ENCODE measurements at regions not wholly inside any gene's neighbourhood (a gene's known extent, or its start where the extent isn't known, plus 50 kb on each side); places are given as distances from the start of the nearest gene placed in this dataset.
"Not testable (repeated sequence)": the region's sequence is repeated elsewhere in the genome, so short reads cannot be mapped to it uniquely, and the experiment has no call there.

DNA sequence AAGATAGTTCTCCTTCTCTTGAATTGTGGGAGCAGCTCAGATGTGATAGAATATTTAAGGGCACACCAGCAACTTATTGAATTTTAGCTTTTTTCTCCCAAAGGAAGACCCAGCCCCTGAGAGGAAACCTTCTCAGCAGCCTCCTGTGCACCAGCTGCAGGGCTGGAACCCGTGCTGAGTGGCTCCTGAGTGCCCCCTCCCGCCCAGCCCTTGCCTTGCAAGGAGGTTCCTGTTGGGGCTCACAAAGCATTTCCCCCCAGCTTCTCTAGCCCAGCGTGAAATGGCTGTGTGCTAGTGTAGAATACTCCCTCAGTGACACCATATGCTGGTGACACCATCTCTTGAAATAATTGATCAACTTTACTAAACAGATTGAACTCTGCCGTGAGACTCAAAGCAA, 1180.1 kb downstream of the TMEM121 start:
- not testable (repeated sequence) for FAIRE-seq

DNA sequence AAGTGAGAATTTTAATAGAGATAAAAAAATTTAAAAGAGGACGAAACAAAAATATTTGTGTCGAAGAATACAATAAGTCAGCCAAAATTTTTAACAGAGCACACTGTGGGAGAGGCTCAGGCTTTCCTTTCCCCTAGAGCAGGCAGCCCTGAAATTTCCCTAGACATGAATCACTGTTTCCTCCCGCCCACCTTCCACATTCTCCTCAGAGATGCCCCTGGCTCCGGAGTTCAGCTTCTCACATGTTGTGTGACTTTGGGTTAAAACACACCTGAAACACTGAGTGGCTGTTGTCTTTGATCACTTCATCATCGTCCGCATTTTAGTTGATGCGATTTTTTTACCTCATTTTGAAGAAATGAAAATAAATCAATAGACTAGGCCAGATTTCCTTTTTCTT, 1183.8 kb downstream of the TMEM121 start:
- not testable (repeated sequence) for FAIRE-seq

DNA sequence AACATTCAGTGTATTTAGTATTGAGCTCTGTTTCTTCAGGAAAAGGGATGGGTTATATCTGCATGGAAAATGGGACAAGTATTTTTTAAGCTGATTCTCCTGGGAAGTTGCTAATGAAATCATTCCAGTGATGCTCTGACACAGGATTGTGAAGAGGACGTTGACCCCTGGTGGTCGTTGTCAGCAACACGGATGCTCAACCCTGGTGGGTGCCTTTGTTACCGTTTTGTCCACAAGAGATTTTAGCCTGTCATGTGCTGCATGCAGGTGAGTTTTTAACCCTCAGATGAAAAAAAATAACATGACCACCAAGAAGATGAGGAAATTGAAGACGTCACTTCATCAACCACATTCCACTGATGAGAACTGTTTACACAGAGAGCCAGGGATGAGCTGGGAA, 1186.1 kb downstream of the TMEM121 start:
- not testable (repeated sequence) for FAIRE-seq

DNA sequence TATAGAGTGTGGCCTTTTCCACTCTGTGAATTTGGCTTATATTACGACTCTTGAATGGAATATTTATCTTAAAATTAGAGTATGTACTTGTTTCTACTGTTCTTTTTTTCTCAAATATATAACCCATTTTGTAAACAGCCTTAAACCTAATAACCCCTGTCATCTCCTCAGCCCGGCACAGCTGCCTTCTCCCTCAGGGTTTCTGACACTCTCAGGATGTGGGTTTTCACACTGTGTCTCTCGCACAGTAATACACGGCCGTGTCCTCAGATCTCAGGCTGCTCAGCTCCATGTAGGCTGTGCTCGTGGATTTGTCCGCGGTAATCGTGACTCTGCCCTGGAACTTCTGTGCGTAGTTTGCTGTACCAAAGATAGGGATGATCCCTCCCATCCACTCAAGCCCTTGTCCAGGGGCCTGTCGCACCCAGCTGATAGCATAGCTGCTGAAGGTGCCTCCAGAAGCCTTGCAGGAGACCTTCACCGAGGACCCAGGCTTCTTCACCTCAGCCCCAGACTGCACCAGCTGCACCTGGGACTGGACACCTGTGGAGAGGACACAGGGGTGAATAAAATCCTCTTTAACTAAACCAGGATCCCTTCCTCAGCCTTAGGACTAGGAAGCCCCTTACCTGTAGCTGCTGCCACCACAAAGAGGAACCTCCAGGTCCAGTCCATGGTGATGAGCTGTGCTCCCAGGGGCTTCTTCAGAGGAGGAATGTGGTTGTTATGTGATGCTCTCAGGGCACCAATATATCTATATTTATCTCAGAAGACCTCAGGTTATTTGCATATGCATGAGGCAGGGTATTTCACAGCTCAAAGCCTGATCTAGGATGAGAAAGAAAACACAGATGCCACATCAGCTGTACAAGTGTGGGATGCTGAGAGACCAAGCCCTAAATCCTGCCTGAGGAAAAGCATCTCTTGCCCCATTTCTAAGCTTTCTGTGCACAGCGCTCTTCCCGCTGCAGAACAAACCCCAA, 1188.4 kb downstream of the TMEM121 start:
- not testable (repeated sequence) for FAIRE-seq

DNA sequence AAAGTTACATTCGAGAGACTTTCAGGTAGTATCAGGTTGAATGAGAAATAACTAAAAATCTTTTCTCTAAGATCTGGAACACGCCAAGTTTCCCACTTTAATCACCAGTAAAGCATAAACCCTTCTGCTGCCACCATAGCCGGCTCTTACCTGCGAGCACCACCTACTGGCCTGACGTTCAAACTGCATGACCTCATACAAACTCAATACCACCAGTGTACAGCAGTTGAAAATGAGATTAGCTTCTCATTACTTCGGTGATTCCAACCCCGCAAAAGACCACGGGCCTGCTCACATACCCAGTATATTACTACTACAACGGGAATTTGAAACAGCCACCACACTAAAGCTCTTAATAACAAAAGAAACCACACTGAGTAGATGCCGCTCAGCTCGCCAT, 1191.2 kb downstream of the TMEM121 start:
- FAIRE-seq = peak; percentile 90

DNA sequence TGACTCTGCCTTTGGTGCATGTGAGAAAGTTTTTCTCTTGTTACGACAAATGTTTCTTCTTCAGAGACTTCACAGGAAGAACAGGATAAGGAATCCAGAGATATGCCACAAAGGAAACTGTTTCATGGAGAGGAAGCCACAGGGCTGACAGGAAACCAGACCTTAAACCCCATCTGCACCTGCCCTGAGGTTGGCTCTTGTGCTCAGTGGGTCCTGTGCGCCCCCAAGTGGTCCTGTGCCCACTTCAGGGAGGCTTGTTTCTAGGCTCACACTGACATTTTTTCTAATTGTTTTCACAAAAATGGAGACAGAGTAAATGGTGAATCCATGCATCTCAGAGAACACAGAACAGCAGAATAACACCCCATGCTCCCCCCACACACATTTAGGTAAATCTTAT, 1193.5 kb downstream of the TMEM121 start:
- peak; percentile 31 for FAIRE-seq

DNA sequence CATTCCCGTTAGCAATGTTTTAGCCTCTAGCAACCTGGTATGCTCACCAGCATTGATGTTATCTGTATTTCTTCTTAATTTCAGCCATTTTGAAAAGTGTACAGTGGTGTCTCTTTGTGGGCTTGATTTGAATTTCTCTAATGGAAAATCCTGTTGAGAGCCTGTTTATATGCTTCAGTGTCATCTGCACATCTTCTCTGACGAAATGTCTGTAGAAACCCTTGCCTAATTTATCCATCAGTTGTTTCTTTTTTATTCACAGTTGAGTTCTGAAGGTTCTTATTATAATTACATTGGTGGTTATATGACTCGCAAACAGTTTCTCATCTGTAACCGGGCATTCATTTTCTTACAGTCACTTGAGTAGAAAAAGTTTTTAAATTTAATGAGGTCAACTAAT, 1195.5 kb downstream of the TMEM121 start:
- FAIRE-seq = peak; percentile 72

DNA sequence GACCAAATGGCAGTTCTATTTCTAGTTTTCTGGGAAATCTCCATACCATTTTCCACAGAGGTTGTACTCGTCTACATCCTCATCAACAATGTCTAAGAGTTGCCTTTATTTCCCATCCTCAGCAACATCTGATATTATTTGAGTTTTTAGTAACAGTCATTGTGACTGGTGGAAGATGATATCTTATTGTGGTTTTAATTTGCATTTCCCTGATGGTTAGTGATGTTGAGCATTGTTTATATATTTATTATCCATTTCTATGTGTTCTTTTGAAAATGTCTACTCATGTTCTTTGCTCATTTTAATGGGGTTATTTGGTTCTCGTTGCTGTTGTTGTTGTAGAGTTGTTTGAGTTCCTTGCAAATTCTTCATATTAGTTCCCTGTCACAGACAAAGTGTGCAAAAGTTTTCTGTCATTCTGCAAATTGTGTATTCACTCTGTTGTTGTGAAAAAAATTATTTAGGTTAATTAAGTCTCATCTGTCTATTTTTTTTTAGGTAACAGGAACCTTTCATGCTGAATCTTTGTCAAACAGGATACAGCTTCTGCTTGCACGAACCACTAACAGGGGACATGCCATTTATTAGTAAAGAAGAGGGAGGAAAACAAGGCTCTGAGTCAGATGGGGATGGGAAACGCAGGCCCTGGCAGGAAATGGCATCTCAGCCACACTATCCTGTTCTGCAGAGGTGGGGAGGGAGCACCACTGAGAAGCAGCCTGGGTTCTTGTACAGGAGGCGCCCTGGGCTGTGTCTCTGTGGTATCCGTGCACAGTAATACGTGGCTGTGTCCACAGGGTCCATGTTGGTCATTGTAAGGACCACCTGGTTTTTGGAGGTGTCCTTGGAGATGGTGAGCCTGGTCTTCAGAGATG, 1196.7 kb downstream of the TMEM121 start:
- FAIRE-seq = peak; percentile 66

DNA sequence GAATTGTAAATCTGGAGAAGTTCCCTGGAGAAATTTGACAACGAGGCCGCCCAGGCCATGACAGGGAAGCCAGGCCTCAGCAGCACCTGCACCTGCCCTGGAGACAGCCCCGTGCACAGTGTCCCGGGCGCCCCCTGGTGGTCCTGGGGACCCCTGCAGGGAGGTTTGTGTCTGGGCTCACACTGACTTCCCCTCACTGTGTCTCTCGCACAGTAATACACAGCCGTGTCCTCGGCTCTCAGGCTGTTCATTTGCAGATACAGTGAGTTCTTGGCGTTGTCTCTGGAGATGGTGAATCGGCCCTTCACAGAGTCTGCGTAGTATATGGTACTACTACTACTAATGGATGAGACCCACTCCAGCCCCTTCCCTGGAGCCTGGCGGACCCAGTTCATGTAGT, 1201.6 kb downstream of the TMEM121 start:
- FAIRE-seq = not testable (repeated sequence)

DNA sequence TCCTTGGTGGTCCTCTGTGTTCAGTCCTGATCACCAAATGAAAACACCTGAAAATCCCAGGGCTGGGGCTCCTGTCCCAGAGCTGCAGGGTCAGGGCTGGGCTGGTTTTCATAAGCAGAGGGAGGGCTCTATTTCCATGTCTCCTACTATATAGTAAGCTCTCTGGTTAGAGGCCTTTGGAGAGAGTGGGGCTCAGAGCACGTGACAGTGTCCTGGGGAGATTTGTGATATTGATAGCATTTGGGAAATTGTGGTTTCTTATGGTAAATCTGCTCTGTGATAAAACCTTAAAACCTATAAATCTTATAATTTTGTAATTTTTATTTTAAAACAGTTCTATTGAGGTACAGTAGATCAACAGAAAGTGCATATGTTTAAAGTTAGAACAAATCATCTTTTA, 1202.2 kb downstream of the TMEM121 start:
- FAIRE-seq = no peak

DNA sequence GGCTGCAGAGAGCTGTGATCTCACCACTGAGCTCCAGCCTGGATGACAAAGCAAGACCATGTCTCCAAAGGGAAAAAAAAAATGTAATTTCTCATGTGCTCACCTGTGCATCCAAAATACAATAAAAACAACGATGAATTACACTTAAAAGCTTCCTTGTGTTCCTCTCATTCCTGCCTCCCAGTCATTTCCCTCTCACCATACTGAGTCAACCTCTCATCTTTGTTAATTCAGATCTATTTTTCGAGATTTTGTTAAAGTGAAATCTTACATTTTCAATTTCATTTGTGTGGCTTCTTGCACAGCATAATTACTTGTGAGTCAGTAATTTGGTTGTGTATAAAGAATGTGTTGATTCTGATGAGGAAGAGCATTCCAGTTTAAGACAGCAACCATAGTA, 1203.2 kb downstream of the TMEM121 start:
- FAIRE-seq = no peak

DNA sequence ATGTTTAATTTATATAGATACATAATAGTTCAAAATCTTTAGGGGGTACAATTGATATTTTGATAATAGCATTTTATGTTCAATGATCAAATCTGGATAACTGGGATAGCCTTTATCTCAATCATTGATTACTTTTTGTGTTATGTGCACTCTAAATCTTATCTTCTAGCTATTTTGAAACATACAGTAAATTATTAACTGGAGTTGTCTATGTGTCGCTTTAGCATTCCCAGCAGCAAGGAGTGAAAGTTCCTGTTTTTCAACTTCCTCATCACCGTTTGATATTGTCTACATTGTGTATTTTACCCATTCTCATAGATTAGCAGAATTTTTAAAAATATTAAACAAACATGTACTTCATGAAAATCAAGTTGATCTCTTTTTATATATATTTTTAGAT, 1207.4 kb downstream of the TMEM121 start:
- FAIRE-seq = no peak

DNA sequence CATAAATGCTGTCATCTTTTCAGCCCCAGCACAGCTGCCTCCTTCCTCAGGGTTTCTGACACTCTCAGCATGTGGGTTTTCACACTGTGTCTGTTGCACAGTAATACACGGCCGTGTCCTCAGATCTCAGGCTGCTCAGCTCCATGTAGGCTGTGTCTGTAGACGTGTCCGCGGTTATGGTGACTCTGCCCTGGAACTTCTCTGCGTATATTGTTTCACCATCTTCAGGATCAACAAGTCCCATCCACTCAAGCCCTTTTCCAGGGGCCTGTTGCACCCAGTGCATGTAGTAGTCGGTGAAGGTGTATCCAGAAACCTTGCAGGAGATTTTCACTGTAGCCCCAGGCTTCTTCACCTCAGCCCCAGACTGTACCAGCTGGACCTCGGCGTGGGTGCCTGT, 1210.6 kb downstream of the TMEM121 start:
- FAIRE-seq = no peak

DNA sequence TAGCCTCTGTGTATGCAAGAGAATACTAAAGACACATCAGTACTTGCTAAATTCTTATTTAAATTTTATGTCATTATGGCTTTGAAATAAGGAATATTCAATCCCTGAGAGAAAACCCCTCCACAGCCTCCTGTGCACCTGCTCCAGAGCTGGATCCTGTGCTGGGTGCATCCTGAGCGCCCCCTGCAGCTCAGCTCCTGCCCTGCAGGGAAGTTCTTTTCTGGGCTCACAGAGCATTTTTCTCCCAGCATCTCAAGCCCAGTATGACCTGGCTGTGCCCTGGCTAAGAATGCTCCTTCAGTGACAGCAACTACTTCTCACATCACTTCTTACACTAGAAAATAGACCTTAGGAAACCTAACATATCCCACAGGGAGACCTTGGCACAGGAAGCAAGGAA, 1211.7 kb downstream of the TMEM121 start:
- no peak for FAIRE-seq

DNA sequence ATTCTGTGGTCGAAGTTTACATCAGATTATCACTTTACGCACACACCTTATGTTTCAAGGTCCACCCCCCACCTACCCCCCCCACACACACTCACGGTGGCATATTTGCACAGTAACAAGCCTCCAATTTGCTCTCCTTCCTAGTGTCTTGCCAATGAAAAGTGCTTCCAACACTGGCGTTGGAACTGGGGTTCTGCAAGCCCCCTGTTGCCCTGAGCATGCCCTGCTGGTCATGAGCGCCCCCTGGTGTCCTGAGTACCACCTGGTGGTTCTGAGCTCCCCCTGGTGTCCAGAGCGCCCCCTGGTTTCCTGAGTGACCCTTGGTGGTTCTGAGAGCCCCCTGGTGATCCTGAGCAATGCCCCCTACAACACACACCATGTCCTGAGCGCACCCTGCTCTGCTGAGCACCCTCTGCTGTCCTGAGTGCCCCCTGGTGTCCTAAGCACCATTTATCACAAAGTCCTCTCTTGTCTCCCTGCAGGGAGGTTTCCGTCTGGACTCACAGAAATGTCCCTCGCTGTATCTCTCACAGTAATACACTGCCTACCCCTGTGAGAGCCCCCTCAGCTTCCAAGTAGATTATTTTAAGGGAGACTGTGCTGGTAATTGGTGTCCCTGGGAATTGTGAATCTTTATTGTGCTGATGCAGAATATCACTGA, 1212.3 kb downstream of the TMEM121 start:
- not testable (repeated sequence) for FAIRE-seq

DNA sequence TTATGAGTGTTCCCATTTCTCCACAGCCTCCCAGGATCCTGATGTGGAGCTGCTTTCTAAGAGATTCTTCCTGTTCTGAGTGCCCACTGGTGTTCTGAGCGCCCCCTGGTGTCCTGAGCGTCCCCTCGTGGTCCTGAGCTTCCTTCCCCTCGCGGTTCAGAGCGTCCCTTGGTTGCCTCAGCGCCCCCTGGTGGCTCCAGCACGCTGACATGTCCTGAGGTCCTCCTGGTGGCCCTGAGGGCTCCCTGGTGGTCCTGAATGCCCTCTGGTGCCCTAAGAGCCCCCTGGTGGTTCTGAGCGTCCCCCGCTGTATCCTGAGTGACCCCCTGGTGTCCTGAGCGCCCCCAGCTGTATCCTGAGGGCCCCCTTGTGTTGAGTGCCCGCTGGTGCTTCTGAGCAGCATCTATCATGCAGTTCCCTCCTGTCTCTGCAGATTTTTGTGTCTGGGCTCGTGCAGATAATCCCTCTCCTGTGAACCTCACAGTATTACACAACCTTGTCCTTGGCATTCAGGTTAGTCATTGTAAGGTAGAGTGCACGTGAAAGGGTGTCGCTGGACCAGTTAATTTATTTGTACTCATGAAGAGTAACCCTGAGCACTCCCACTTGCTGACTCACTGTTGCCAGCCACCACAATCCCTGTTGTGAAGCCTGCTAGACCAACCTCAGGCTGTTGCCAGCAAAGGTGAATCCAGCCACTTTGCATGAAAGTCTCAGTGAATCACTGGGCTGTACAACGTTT, 1214.9 kb downstream of the TMEM121 start:
- FAIRE-seq = not testable (repeated sequence)

DNA sequence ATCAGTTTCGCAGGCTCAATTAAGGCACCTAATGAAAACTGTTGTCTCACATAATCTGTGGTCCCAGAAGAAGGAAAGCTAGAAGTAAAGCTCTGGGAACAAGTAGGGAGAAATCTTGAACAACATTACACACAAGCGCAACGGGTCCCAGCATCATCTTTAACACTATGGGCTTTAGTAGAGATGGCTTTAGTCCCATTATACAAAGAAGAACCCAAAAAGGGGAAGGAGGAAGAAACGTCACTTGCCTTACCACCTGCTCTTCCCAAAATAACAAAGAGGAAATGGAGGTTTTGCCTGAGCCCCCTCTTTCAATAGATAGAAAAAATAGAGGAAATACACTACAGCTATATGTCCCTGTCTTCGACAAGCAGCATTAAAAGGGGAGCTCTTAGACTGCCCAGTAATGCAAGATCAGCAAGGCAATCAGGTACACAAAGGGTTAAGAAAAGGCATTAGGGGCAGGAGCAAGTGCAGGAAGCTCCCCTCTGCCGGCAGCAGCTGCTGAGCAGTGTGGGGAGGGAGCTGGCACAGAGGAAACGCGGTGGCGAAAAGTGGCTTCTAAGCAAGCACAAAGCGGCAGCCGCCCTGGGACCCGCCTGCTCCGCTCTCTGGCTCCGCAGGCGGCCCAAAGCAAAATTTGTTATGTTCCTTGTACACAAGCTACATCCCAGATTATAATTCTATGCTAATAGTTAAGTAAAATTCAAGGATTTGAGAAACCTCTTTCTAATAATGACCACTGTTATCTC, 1218.8 kb downstream of the TMEM121 start:
- FAIRE-seq = not testable (repeated sequence)

DNA sequence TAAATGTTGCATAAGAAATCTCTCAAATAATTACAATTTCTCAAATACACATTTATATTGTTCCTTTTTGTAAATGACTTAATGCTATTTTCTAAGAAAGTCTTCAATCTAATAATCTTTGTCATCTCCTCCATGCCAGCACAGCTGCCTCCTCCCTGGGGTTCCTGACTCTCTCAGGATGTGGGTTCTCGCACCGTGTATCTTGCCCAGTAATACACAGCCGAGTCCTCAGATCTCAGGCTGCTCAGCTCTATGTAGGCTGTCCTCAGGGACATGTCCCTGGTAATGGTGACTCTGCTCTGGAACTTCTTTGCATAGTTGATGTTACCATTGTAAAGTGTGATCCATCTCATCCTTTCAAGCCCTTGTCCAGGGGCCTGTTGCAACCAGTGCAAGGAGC, 1223.7 kb downstream of the TMEM121 start:
- FAIRE-seq = not testable (repeated sequence)

DNA sequence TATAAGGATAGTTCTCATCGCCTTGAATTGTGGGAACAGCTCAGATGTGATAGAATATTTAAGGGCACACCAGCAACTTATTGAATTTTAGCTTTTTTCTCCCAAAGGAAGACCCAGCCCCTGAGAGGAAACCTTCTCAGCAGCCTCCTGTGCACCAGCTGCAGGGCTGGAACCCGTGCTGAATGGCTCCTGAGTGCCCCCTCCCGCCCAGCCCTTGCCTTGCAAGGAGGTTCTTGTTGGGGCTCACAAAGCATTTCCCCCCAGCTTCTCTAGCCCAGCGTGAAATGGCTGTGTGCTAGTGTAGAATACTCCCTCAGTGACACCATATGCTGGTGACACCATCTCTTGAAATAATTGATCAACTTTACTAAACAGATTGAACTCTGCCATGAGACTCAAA, 1227.4 kb downstream of the TMEM121 start:
- not testable (repeated sequence) for FAIRE-seq

DNA sequence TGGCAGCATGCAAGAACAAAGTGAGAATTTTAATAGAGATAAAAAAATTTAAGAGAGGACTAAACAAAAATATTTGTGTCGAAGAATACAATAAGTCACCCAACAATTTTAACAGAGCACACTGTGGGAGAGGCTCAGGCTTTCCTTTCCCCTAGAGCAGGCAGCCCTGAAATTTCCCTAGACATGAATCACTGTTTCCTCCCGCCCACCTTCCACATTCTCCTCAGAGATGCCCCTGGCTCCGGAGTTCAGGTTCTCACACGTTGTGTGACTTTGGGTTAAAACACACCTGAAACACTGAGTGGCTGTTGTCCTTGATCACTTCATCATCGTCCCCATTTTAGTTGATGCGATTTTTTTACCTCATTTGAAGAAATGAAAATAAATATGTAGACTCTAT, 1231.1 kb downstream of the TMEM121 start:
- FAIRE-seq = not testable (repeated sequence)
